SK-N-SH (cell line): ENCODE measurements at regions not wholly inside any gene's neighbourhood (a gene's known extent, or its start where the extent isn't known, plus 50 kb on each side); places are given as distances from the start of the nearest gene placed in this dataset.

ENCODE experiments used
- CTCF ChIA-PET: fragments of 300-600, 350-600 bp; formaldehyde crosslinking; extraction: SDS; loops from one replicate; lab custom pipeline; 2021; lab: Yijun Ruan, JAX
- POLR2A ChIA-PET: fragments of 350-600 bp; sonication (Branson Sonifier 250); formaldehyde crosslinking; extraction: SDS; loops from one replicate; lab custom pipeline; 2020; ENCODE audit warnings: antibody characterized with exemption, inconsistent platforms; lab: Yijun Ruan, JAX
- DNase-seq: peaks from one replicate; pipeline ENCODE4 v3.0.0; 2012
- H2AFZ ChIP-seq: fragments of 200-600 bp; sonication (generic); 2 replicates; pipeline ENCODE4 v1.8.1; 2016; ENCODE audit warnings: antibody characterized with exemption, mild to moderate bottlenecking, low read depth
- H3F3A ChIP-seq: fragments of 200-600 bp; sonication (generic); replicated peaks from 2 replicates; pipeline ENCODE3; 2016; ENCODE audit warnings: antibody characterized with exemption, mild to moderate bottlenecking; ENCODE audit not compliant: insufficient read depth
- H3K27ac ChIP-seq, 2 experiments: fragments of 200-500 bp in 1 of 2; fragments of 200-600 bp in 1 of 2; sonication (Bioruptor generic) in 1 of 2; sonication (generic), shearing (Covaris generic) in 1 of 2; 2 replicates each; pipeline versions ENCODE4 v1.5.1 to v1.6.1; 2014 to 2016; ENCODE audit warnings: low read depth in 2 of 2, inconsistent platforms in 1 of 2, low read length in 1 of 2, mild to moderate bottlenecking in 1 of 2, mixed read lengths in 1 of 2
- H3K27me3 ChIP-seq: fragments of 200-600 bp; sonication (generic), shearing (Covaris generic); 2 replicates; pipeline ENCODE4 v1.6.1; 2016; ENCODE audit warnings: mixed run types; ENCODE audit not compliant: insufficient read depth
- H3K36me3 ChIP-seq, 2 experiments: fragments of 200-500 bp in 1 of 2; fragments of 200-600 bp in 1 of 2; sonication (Bioruptor generic) in 1 of 2; sonication (generic) in 1 of 2; replicated peaks in 1 of 2; 2 replicates each; pipeline versions ENCODE3 to v1.5.1; 2014 to 2016; ENCODE audit warnings: low read length in 1 of 2, mild to moderate bottlenecking in 1 of 2; ENCODE audit not compliant: insufficient read depth in 2 of 2, control insufficient read depth in 1 of 2
- H3K4me1 ChIP-seq, 2 experiments: fragments of 200-500 bp in 1 of 2; fragments of 200-600 bp in 1 of 2; sonication (Bioruptor generic) in 1 of 2; sonication (generic), shearing (Covaris generic) in 1 of 2; 2 replicates each; pipeline versions ENCODE4 v1.5.1 to v1.6.1; 2014 to 2016; ENCODE audit warnings: low read depth in 1 of 2, low read length in 1 of 2, mixed run types in 1 of 2; ENCODE audit not compliant: insufficient read depth in 2 of 2, control insufficient read depth in 1 of 2
- H3K4me2 ChIP-seq: fragments of 200-600 bp; sonication (generic), shearing (Covaris generic); 2 replicates; pipeline ENCODE4 v1.6.1; 2017; ENCODE audit warnings: mixed run types
- H3K4me3 ChIP-seq, 2 experiments: fragments of 200-500 bp in 1 of 2; fragments of 200-600 bp in 1 of 2; sonication (Bioruptor generic) in 1 of 2; sonication (generic), shearing (Covaris generic) in 1 of 2; 2 replicates each; pipeline versions ENCODE4 v1.5.1 to v1.8.1; 2014 to 2016; ENCODE audit warnings: low read depth in 2 of 2, inconsistent platforms in 1 of 2, low read length in 1 of 2, mild to moderate bottlenecking in 1 of 2, mixed read lengths in 1 of 2, moderate library complexity in 1 of 2
- H3K79me2 ChIP-seq: fragments of 200-600 bp; sonication (generic); 2 replicates; pipeline ENCODE4 v1.8.1; 2017; ENCODE audit warnings: mild to moderate bottlenecking; ENCODE audit not compliant: insufficient read depth
- H3K9ac ChIP-seq: fragments of 200-600 bp; sonication (generic); 2 replicates; pipeline ENCODE4 v1.6.1; 2017; ENCODE audit warnings: mixed run types
- H3K9me2 ChIP-seq: fragments of 200-600 bp; sonication (generic); 2 replicates; pipeline ENCODE4 v1.6.1; 2017; ENCODE audit warnings: mixed run types
- H3K9me3 ChIP-seq: fragments of 200-600 bp; sonication (generic); 2 replicates; pipeline ENCODE4 v1.6.1; 2017; ENCODE audit warnings: mixed run types, mild to moderate bottlenecking, moderate library complexity
- H4K20me1 ChIP-seq: fragments of 200-600 bp; sonication (generic); 2 replicates; pipeline ENCODE4 v1.6.1; 2017; ENCODE audit warnings: mild to moderate bottlenecking, mixed run types; ENCODE audit not compliant: insufficient read depth
- CTCF ChIP-seq: fragments of 200-600 bp; sonication (generic); IDR thresholded peaks from 2 replicates; pipeline ENCODE4 v1.6.1; 2017; ENCODE audit warnings: antibody characterized with exemption, mild to moderate bottlenecking, moderate library complexity
- ELF1 ChIP-seq: IDR thresholded peaks from 2 replicates; pipeline ENCODE4 v1.4.0; 2012
- EP300 ChIP-seq, 2 experiments: IDR thresholded peaks; 2 replicates each; pipeline versions ENCODE4 v1.4.0 to v1.6.1; 2012; ENCODE audit warnings: borderline replicate concordance in 1 of 2, low read depth in 1 of 2, low read length in 1 of 2
- FOSL2 ChIP-seq: IDR thresholded peaks from 2 replicates; pipeline ENCODE4 v1.4.0; 2012; ENCODE audit warnings: low read depth, mild to moderate bottlenecking, moderate library complexity, borderline replicate concordance
- GATA2 ChIP-seq: sonication (generic); formaldehyde crosslinking; IDR thresholded peaks from 2 replicates; pipeline ENCODE4 v1.5.0; 2020; ENCODE audit warnings: mild to moderate bottlenecking, missing genetic modification reagents
- JUND ChIP-seq: IDR thresholded peaks from 2 replicates; pipeline ENCODE4 v1.4.0; 2012
- MEF2A ChIP-seq: IDR thresholded peaks from 2 replicates; pipeline ENCODE4 v1.4.0; 2012; ENCODE audit warnings: low read depth, borderline replicate concordance
- POLR2AphosphoS5 ChIP-seq: IDR thresholded peaks from 2 replicates; pipeline ENCODE4 v1.6.1; 2012; ENCODE audit warnings: low read depth, low read length
- RCOR1 ChIP-seq: fragments of 150-350 bp; IDR thresholded peaks from 2 replicates; pipeline ENCODE4 v1.6.1; 2017; ENCODE audit warnings: antibody characterized with exemption, low read length
- SMC3 ChIP-seq: IDR thresholded peaks from 2 replicates; pipeline ENCODE4 v1.6.1; 2012; ENCODE audit warnings: low read depth, low read length, improper control_type of control experiment
- TCF12 ChIP-seq: IDR thresholded peaks from 2 replicates; pipeline ENCODE4 v1.4.0; 2012
- TEAD4 ChIP-seq: IDR thresholded peaks from 2 replicates; pipeline ENCODE4 v1.4.0; 2012; ENCODE audit warnings: mild to moderate bottlenecking, borderline replicate concordance; ENCODE audit not compliant: insufficient read depth
- USF1 ChIP-seq: IDR thresholded peaks from 2 replicates; pipeline ENCODE4 v1.4.0; 2012; ENCODE audit warnings: low read depth, borderline replicate concordance
- WGBS: methylation state at CpG from one replicate; pipeline ENCODE4 v1.1.6; 2017; ENCODE audit warnings: low lambda C conversion rate; 5-methylcytosine and 5-hydroxymethylcytosine counted together

GRCh38 chr10:56003555-56003954 lies 357.5 kb downstream of the ZWINT start:
- ChIA-PET POLR2A (no interaction called here), CTCF (no interaction called here)
- Histone ChIP-seq H3K4me2 (no peak overlapping the region), H3K9me3 (no peaks in the 10 kb centered on the region), H3K79me2 (no peaks in the 10 kb centered on the region), H3K9me2 (no peaks in the 10 kb centered on the region), H4K20me1 (no peaks in the 10 kb centered on the region), H3K36me3 (no peaks in the 10 kb centered on the region), H2AFZ (no peak overlapping the region), H3K27ac (no peak overlapping the region), H3K27me3 (no peaks in the 10 kb centered on the region), H3F3A (no peaks in the 10 kb centered on the region), H3K9ac (no peak overlapping the region), H3K4me3 (no peak overlapping the region), H3K4me1 (no peaks in the 10 kb centered on the region)
- DNase-seq: no peak
- 26% methylated on average over 2 of the region's 2 CpGs for WGBS
- TF ChIP-seq RCOR1: no peak
- no peak for TF ChIP-seq EP300 (IDR thresholded peaks at IDR 0.05; ENCODE audit: borderline replicate concordance in 1 of 2, low read depth in 1 of 2, low read length in 1 of 2)
- TF ChIP-seq SMC3: no peak
- no peak for TF ChIP-seq POLR2AphosphoS5
- TF ChIP-seq GATA2 (CRISPR knock-in tag): no peak
- no peak for TF ChIP-seq ELF1
- TF ChIP-seq TEAD4: no peak
- no peak for TF ChIP-seq MEF2A
- TF ChIP-seq FOSL2: no peak
- TF ChIP-seq TCF12: no peak
- TF ChIP-seq JUND: no peak

- ChIA-PET CTCF (no interaction called here), POLR2A (no interaction called here)
- no peaks in the 10 kb centered on the region for H3F3A ChIP-seq
- H3K27me3 ChIP-seq: no peaks in the 10 kb centered on the region
- no peak overlapping the region for H3K9ac ChIP-seq
- no peaks in the 10 kb centered on the region for H3K79me2 ChIP-seq
- H2AFZ ChIP-seq: no peak overlapping the region
- WGBS: 64% methylated on average over 3 of the region's 3 CpGs
- H3K4me2 ChIP-seq: no peak overlapping the region
- H3K9me3 ChIP-seq: no peaks in the 10 kb centered on the region
- no peaks in the 10 kb centered on the region for H3K4me1 ChIP-seq
- H3K4me3 ChIP-seq: no peak overlapping the region
- H3K27ac ChIP-seq: no peak overlapping the region
- H3K36me3 ChIP-seq: no peaks in the 10 kb centered on the region
- H3K9me2 ChIP-seq: no peaks in the 10 kb centered on the region
- no peak for DNase-seq
- H4K20me1 ChIP-seq: no peaks in the 10 kb centered on the region
- TF ChIP-seq USF1 (no peak), CTCF (peak; percentile 23)
- TF ChIP-seq, all 33 proteins: peak for 1
Observed at GRCh38 chr10:55989188-55989587, 371.9 kb downstream of the ZWINT start.
